Parathyroid adenoma (tissue), 2 donors: ENCODE measurements at regions not wholly inside any gene's neighbourhood (a gene's known extent, or its start where the extent isn't known, plus 50 kb on each side); places are given as distances from the start of the nearest gene placed in this dataset.

Experiments used
- H2AFZ ChIP-seq: fragments of 300-600 bp; sonication (generic); one replicate; pipeline ENCODE4 v1.7.0; 2017; ENCODE audit warnings: antibody characterized with exemption, mild to moderate bottlenecking
- H3K27ac ChIP-seq: fragments of 300-600 bp; sonication (generic); one replicate; pipeline ENCODE4 v1.7.0; 2017
- H3K27me3 ChIP-seq: fragments of 300-600 bp; sonication (generic); one replicate; pipeline ENCODE4 v1.7.0; 2017; ENCODE audit warnings: low read length; ENCODE audit not compliant: control insufficient read depth, insufficient read depth
- H3K36me3 ChIP-seq: fragments of 300-600 bp; sonication (generic); one replicate; pipeline ENCODE4 v1.7.0; 2017; ENCODE audit warnings: low read length; ENCODE audit not compliant: control insufficient read depth, insufficient read depth
- H3K4me1 ChIP-seq: fragments of 300-600 bp; sonication (generic); one replicate; pipeline ENCODE4 v1.7.0; 2017; ENCODE audit warnings: control low read depth
- H3K4me2 ChIP-seq: fragments of 300-600 bp; sonication (generic); one replicate; pipeline ENCODE4 v1.7.0; 2017; ENCODE audit warnings: low read length
- H3K4me3 ChIP-seq: fragments of 300-600 bp; sonication (generic); one replicate; pipeline ENCODE4 v1.7.0; 2017; ENCODE audit warnings: low read depth, low read length
- H3K79me2 ChIP-seq: fragments of 300-600 bp; sonication (generic); one replicate; pipeline ENCODE4 v1.7.0; 2017; ENCODE audit warnings: control low read depth
- H3K9ac ChIP-seq: fragments of 300-600 bp; sonication (generic); one replicate; pipeline ENCODE4 v1.7.0; 2017; ENCODE audit warnings: mild to moderate bottlenecking
- H3K9me3 ChIP-seq: fragments of 300-600 bp; sonication (generic); one replicate; pipeline ENCODE4 v1.7.0; 2017; ENCODE audit warnings: low read length; ENCODE audit not compliant: control insufficient read depth
- TF ChIP-seq, protein P1 (sequence below): fragments of 300-600 bp; sonication (generic); IDR thresholded peaks from one replicate; pipeline ENCODE4 v1.7.0; 2017; ENCODE audit warnings: antibody characterized with exemption, mild to moderate bottlenecking
- donor health status: primary hyperparathyroidism.

DNA sequence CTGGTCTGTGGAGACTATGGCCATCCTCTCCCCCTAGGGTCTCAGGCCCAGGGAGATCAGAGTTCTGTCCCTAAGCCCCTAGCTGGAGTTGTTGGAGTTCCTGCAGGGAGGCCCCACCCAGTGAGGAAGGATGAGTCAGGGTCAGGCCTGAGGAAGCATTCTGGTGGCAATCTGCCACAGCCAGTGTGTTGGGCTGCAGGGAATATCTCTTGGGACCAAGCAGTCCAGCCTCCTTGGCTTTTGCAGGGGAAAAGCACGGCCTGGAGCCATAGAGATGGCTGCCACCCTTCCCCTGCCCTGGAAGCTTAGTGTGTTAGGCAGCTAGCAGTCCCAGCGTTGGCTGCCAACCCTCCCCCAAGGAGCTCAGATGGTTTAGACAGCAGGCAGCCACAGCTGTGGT, 202.4 kb downstream of the RTL9 start:
- TF ChIP-seq, protein P1, sequence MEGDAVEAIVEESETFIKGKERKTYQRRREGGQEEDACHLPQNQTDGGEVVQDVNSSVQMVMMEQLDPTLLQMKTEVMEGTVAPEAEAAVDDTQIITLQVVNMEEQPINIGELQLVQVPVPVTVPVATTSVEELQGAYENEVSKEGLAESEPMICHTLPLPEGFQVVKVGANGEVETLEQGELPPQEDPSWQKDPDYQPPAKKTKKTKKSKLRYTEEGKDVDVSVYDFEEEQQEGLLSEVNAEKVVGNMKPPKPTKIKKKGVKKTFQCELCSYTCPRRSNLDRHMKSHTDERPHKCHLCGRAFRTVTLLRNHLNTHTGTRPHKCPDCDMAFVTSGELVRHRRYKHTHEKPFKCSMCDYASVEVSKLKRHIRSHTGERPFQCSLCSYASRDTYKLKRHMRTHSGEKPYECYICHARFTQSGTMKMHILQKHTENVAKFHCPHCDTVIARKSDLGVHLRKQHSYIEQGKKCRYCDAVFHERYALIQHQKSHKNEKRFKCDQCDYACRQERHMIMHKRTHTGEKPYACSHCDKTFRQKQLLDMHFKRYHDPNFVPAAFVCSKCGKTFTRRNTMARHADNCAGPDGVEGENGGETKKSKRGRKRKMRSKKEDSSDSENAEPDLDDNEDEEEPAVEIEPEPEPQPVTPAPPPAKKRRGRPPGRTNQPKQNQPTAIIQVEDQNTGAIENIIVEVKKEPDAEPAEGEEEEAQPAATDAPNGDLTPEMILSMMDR = no peak
- no peak overlapping the region for H3K27ac ChIP-seq
- no peak overlapping the region for H2AFZ ChIP-seq
- H3K4me2 ChIP-seq = no peak overlapping the region
- no peaks in the 10 kb centered on the region for H3K79me2 ChIP-seq
- no peaks in the 10 kb centered on the region for H3K36me3 ChIP-seq
- H3K27me3 ChIP-seq = no peaks in the 10 kb centered on the region
- H3K9me3 ChIP-seq = no peaks in the 10 kb centered on the region
- no peak overlapping the region for H3K4me3 ChIP-seq
- H3K9ac ChIP-seq = no peak overlapping the region
- no peaks in the 10 kb centered on the region for H3K4me1 ChIP-seq

DNA sequence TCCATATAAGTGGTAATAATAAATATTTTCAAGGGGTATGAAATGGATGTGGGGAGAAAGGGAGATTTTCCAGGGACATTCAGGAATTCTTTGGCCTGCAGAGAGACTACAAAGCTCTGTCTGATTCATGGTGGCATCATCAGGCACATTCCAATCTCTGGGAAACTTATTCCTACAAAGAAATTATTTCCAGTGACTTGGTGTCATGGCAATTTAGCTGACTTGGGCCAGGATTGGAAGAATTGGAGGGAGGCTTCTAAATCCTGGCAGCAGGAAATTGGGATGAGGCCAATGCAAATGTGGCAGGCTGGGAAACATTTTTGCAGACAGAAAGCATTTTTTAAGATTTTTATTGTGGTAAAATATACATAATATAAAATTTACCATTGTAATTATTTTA, 204.6 kb downstream of the RTL9 start:
- H3K36me3 ChIP-seq = no peaks in the 10 kb centered on the region

GRCh38 chrX:110568441-110568840, 209.8 kb downstream of the RTL9 start:
- Histone ChIP-seq H3K36me3 (no peaks in the 10 kb centered on the region), H3K4me1 (no peaks in the 10 kb centered on the region), H2AFZ (no peak overlapping the region), H3K9ac (no peak overlapping the region), H3K27me3 (no peaks in the 10 kb centered on the region), H3K4me3 (no peak overlapping the region), H3K4me2 (no peak overlapping the region), H3K79me2 (no peaks in the 10 kb centered on the region), H3K9me3 (no peaks in the 10 kb centered on the region), H3K27ac (no peak overlapping the region)
- TF ChIP-seq, protein P1 = no peak

More for the DNA sequence above, 204.6 kb downstream of the RTL9 start:
- Histone ChIP-seq H3K4me2 (no peak overlapping the region), H3K79me2 (no peaks in the 10 kb centered on the region), H3K4me3 (no peak overlapping the region), H3K27me3 (no peaks in the 10 kb centered on the region), H3K9ac (no peak overlapping the region), H3K9me3 (no peaks in the 10 kb centered on the region), H2AFZ (no peak overlapping the region), H3K4me1 (no peaks in the 10 kb centered on the region), H3K27ac (no peak overlapping the region)
- TF ChIP-seq, protein P1 = no peak

DNA sequence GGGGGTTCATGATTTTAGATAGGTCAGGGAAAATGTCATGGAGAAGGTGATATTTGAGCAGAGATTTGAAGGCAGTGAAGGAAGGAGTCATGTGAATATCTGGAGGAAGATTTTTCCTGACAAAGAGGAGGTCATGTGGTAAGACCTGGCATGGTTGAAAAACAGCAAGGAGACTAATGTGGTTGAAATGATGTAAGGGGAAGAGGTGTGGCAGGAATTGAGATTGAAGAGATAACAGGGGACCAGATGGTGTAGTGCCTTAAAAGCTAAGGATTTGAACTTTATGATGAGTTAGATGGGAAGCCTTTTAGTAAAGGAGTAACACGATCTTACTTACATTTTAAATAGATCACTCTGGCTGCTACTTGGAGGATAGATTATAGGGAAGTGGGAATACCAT, 210.9 kb downstream of the RTL9 start:
- no peak overlapping the region for H2AFZ ChIP-seq
- H3K27me3 ChIP-seq = no peaks in the 10 kb centered on the region
- H3K4me2 ChIP-seq = no peak overlapping the region
- H3K36me3 ChIP-seq = no peaks in the 10 kb centered on the region
- H3K9ac ChIP-seq = no peak overlapping the region
- no peaks in the 10 kb centered on the region for H3K4me1 ChIP-seq
- H3K4me3 ChIP-seq = no peak overlapping the region
- TF ChIP-seq, protein P1 = no peak
- no peak overlapping the region for H3K27ac ChIP-seq
- no peaks in the 10 kb centered on the region for H3K79me2 ChIP-seq
- no peaks in the 10 kb centered on the region for H3K9me3 ChIP-seq

DNA sequence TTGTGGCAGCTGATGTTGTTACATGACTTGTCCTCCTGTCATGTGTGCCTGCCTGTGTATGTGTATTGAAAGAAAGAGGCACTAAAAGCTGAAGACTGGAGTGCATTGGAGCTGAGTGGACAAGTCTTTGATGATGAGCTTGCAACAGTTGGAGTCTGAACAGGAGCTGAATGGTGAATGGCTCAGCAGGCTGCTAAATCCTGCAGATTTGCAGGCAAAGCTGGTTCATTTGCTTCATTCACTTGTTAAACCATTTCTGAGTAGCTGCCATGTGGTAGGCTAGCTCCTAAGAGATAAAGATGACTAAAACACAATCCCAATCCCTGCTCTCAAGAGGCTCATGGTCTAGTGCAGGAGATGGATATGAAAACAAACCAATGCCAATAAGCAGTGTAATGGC, 217.3 kb downstream of the CHRDL1 start:
- H3K4me1 ChIP-seq = no peaks in the 10 kb centered on the region
- no peak overlapping the region for H3K9ac ChIP-seq
- no peak overlapping the region for H3K4me2 ChIP-seq
- TF ChIP-seq, protein P1 = no peak
- H3K9me3 ChIP-seq = no peaks in the 10 kb centered on the region
- H2AFZ ChIP-seq = no peak overlapping the region
- H3K27ac ChIP-seq = no peak overlapping the region
- no peak overlapping the region for H3K4me3 ChIP-seq
- no peaks in the 10 kb centered on the region for H3K36me3 ChIP-seq
- H3K79me2 ChIP-seq = no peaks in the 10 kb centered on the region
- no peaks in the 10 kb centered on the region for H3K27me3 ChIP-seq
